ENCODE measurements at regions not wholly inside any gene's neighbourhood (a gene's known extent, or its start where the extent isn't known, plus 50 kb on each side); places are given as distances from the start of the nearest gene placed in this dataset.

GRCh38 chr2:39535636-39536185 is 98.6 kb upstream of the MAP4K3 start:
- Histone ChIP-seq H3K36me3 (no peaks in the 10 kb centered on the region), H3K9me3 (no peaks in the 10 kb centered on the region), H3K27me3 (no peaks in the 10 kb centered on the region), H3K27ac (no peak overlapping the region), H3K4me3 (no peak overlapping the region), H3K4me1 (no peaks in the 10 kb centered on the region)
- no peak for DNase-seq (ENCODE audit: extremely low spot score in 2 of 2)
- TF ChIP-seq CTCF (IDR thresholded peaks at IDR 0.05) (no peak), POLR2A (IDR thresholded peaks at IDR 0.05) (no peak), POLR2AphosphoS5 (IDR thresholded peaks at IDR 0.05; ENCODE audit: insufficient read depth in 1 of 2, low read depth in 1 of 2) (no peak)
- intact Hi-C loops (cut with DNase I), result no loop called here

GRCh38 chr2:39537150-39537549 is 100.1 kb upstream of the MAP4K3 start:
- TF ChIP-seq CTCF (IDR thresholded peaks at IDR 0.05) (no peak), POLR2AphosphoS5 (IDR thresholded peaks at IDR 0.05; ENCODE audit: insufficient read depth in 1 of 2, low read depth in 1 of 2) (no peak), POLR2A (IDR thresholded peaks at IDR 0.05) (no peak)
- no peak overlapping the region for H3K4me3 ChIP-seq
- H3K9me3 ChIP-seq, result no peaks in the 10 kb centered on the region
- H3K4me1 ChIP-seq, result no peaks in the 10 kb centered on the region
- no peaks in the 10 kb centered on the region for H3K27me3 ChIP-seq
- no peaks in the 10 kb centered on the region for H3K36me3 ChIP-seq
- no peak for DNase-seq (ENCODE audit: extremely low spot score in 2 of 2)
- intact Hi-C loops (cut with DNase I), result no loop called here
- no peak overlapping the region for H3K27ac ChIP-seq

- no peak overlapping the region for H3K27ac ChIP-seq
- intact Hi-C loops (cut with DNase I), result no loop called here
- no peaks in the 10 kb centered on the region for H3K4me1 ChIP-seq
- H3K36me3 ChIP-seq, result no peaks in the 10 kb centered on the region
- H3K4me3 ChIP-seq, result no peak overlapping the region
- H3K27me3 ChIP-seq, result no peaks in the 10 kb centered on the region
- H3K9me3 ChIP-seq, result no peaks in the 10 kb centered on the region
- DNase-seq (ENCODE audit: extremely low spot score in 2 of 2), result no peak
- TF ChIP-seq POLR2AphosphoS5 (IDR thresholded peaks at IDR 0.05; ENCODE audit: insufficient read depth in 1 of 2, low read depth in 1 of 2), result no peak
- no peak for TF ChIP-seq POLR2A (IDR thresholded peaks at IDR 0.05)
- no peak for TF ChIP-seq CTCF (IDR thresholded peaks at IDR 0.05)
Measured at GRCh38 chr2:39538718-39539117, 101.6 kb upstream of the MAP4K3 start.

- H3K27me3 ChIP-seq, result no peaks in the 10 kb centered on the region
- H3K27ac ChIP-seq, result no peak overlapping the region
- H3K36me3 ChIP-seq, result no peaks in the 10 kb centered on the region
- DNase-seq (ENCODE audit: extremely low spot score in 2 of 2), result no peak
- H3K9me3 ChIP-seq, result no peaks in the 10 kb centered on the region
- no peak overlapping the region for H3K4me3 ChIP-seq
- intact Hi-C loops (cut with DNase I), result no loop called here
- H3K4me1 ChIP-seq, result no peaks in the 10 kb centered on the region
- no peak for TF ChIP-seq POLR2AphosphoS5 (IDR thresholded peaks at IDR 0.05; ENCODE audit: insufficient read depth in 1 of 2, low read depth in 1 of 2)
- TF ChIP-seq CTCF (IDR thresholded peaks at IDR 0.05), result no peak
- no peak for TF ChIP-seq POLR2A (IDR thresholded peaks at IDR 0.05)
Measured at GRCh38 chr2:39540414-39540813, 103.3 kb upstream of the MAP4K3 start.

- no peak overlapping the region for H3K27ac ChIP-seq
- no peaks in the 10 kb centered on the region for H3K27me3 ChIP-seq
- no peaks in the 10 kb centered on the region for H3K4me1 ChIP-seq
- H3K4me3 ChIP-seq, result no peak overlapping the region
- TF ChIP-seq CTCF (IDR thresholded peaks at IDR 0.05) (no peak), POLR2A (IDR thresholded peaks at IDR 0.05) (no peak), POLR2AphosphoS5 (IDR thresholded peaks at IDR 0.05; ENCODE audit: insufficient read depth in 1 of 2, low read depth in 1 of 2) (no peak)
- H3K9me3 ChIP-seq, result no peaks in the 10 kb centered on the region
- H3K36me3 ChIP-seq, result no peaks in the 10 kb centered on the region
- intact Hi-C loops (cut with DNase I), result no loop called here
- DNase-seq (ENCODE audit: extremely low spot score in 2 of 2), result no peak
Measured at GRCh38 chr2:39541011-39541930, 104.2 kb upstream of the MAP4K3 start.
